Activated CD4-positive, alpha-beta T cell treated with anti-CD3 and anti-CD28 coated beads, Interleukin-2, amount 50 U/mL, for 1 hour (primary cell): ENCODE measurements at regions not wholly inside any gene's neighbourhood (a gene's known extent, or its start where the extent isn't known, plus 50 kb on each side); places are given as distances from the start of the nearest gene placed in this dataset.

Experiments
- DNase-seq: peaks from one replicate; pipeline ENCODE4 v3.0.0-alpha.2; 2020

DNA sequence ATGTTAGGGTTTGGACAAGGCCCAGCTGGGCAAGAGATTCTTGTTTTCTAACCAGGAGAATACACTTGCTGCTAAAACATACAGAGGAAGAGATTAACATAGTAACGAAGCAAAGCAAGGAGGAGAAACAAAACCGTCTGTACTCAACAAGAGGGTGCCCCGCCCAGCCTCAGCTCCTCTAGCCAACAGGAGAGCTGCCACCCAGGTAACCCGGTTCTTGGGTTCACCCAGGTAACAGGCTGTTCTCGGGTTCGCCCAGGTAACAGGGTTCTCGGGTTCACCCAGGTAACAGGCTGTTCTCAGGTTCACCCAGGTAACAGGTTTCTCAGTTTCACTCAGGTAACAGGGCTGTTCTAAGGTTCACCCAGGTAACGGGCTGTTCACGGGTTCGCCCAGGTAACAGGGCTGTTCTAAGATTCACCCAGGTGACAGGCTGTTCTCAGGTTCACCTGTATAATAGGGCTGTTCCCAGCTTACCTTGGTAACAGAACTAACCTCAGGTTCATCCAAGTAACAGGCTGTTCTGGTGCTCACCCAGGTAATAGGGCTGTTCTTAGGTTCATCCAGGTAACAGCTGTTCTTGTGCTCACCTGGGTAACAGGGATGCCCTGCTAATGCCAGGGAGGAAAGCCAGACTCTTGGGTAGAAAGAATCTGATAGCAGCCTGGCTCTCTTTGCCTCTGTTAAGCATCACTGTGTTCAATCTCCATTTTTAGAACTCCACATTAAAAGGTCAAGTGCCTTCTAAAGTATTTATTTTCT lies 271.6 kb downstream of the SYK start:
- DNase-seq: no peak

DNA sequence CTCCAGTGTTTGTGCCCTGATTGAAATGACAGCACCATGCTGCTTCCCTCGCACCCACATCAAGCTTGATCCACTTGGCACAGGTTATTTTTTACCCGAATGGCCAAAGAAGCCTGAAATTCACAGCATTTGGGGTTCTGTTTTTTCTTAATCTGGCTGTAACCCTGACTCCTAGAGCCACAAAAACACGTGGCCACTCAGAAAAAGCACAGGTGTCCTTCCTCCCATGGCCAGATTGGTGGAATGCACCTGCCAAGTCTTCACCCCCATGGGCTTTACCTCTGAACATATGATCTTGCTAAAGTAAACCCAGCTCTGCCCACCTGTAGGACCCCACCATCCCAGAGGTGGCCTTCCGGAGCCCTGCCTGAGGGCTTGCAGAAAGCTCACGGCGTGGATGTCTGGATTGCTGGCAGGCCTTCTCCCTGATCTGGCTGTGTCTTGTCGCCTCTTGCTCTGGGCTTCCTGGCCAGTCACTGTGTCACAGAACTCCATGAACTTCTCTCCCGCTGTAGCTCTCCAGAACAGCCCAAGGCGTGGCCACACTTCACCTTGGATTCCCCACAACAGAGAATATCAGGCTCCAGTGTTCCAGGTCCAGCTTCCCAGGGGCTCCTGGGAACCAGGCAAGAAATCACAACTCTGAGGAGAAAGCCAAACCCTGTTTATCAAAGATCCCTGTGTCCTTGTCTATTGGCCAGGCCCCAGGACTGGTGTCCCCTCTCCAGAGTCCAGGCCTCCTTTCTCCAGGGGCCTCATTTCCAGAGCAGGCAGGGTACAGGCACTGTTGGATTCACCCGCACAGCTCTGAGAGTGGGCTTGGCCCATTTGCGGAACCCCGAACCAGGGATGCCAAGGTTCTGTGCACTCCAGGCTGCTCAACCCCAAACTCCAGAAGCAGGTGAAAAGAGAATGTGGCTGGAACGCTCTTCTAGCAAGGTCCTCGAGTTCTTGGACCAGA lies 272.5 kb downstream of the SYK start:
- no peak for DNase-seq

DNA sequence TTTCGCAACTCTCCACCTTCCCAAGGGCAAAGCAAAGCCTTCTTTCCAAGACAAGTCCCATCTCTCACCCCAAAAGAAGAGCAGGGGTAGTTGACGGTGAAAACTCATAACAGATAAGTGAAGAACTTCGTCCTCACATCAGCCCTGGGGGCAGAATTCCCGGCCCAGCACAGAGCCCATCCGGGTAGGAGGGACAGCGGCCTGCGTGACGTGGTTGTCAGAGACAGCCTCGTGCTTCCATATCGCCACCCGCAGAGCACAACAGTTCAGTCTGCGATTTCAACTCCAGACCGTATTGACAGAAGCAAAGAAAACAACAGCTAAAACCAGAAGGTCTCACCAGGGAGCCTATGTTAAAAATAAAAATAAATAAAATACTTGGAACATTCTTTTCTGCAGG lies 273.2 kb downstream of the SYK start:
- no peak for DNase-seq

- DNase-seq: no peak
Observed at GRCh38 chr9:91075279-91075678, 273.7 kb downstream of the SYK start.

DNA sequence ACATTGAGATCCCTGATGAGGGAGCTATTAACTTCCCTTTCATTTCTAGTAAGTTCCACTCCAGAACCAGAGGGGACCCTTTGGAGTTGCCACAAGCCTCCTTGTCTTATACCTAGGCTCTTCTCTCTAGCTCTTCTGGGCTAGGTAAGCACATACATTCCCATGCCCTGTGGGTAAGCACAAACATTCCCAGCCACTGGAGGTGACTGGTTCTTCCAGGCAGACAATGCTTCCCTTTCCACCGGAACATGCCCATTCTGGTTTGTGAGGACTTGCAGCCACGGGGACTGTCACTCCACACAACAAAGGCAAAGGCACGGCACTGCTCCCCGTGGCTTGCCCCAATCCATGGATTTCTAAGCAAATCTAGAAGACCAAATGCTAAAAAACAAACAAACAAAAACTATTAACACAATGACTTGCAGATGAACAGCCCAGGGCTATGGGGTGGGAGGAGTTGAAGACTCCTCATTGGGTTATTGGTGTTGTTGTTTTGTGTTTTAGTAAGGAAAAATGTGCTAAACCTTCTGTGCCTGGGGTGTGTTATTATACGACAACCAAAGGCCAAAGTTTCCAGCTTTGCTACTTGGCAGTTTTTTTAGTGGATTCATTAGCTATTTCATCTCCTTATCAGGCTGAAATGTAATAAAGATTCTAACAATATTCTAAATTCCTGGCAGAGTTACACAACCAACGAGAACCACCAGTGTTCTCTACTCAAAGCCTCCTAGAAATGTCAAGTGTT lies 276.2 kb downstream of the SYK start:
- no peak for DNase-seq

- DNase-seq: no peak
Observed at GRCh38 chr9:91078369-91078695, 276.7 kb downstream of the SYK start.

GRCh38 chr9:91082731-91083130 lies 279.0 kb downstream of the AUH start:
- no peak for DNase-seq

DNA sequence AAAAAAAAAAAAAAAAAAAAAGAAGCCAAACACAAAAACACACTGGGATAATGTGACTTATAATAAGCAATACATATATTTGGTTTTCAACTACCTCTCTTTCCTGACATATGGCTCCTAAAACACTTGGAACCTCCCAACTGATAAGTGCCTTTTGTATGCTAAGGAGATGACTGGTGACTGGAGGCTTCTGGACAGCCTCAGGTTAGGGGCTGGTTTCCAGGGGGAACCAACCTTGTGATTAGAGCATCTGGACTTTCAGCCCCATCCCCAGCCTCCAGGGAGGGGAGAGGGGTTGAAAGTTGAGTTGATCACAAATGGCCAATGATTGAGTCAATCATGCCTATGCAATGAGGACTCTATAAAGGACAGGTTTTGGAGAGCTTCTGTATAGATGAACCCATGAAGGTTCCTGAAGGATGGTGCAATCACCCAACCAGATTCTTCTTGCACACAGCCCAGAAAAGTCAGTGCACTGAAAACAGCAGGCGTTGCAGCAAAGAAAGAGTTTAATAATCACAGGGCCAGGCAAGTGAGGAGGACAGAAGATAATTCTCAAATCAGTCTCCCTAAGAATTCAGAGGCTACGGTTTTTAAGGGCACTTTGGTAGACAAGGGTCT lies 276.7 kb downstream of the AUH start:
- no peak for DNase-seq

- DNase-seq: no peak
Observed at GRCh38 chr9:91085517-91086291, 276.0 kb downstream of the AUH start.

- DNase-seq: no peak
Observed at GRCh38 chr9:91086657-91087461, 274.9 kb downstream of the AUH start.

GRCh38 chr9:91087462-91087759 lies 274.3 kb downstream of the AUH start:
- DNase-seq: no peak

DNA sequence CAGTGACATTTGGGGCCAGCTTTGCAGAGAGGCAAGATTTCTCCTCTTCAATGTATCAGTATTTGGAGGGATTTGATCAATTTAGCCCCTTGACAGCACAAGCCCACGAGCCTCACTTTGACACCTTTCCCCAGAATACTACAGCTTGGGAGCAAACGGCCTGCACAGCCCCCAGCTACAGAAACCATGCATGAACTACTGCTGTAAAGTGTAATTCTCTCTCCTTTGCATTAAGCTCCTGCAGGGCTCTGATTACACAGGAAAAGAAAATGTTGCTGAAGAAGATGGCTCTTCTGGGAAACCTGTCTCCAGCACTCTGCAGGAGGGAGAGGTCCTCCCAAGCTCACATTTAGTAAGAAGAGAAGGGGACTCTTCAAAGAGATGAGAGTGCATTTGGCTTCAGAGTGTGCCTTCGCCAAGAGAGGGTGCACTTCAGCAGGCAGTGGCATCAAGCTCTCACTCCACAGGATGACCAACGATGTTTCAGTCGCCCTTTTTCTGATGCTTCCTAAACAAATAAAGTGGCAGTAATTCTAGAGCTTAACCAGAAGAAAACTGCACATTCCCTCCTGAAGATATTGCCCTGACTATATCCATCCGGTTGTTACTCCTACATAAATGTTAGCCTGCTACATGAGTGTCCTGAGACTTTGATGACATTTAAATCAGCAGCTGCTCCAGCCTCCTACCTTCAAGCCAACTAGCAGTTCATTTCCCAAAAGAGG lies 272.2 kb downstream of the AUH start:
- DNase-seq: no peak

- DNase-seq: no peak
Observed at GRCh38 chr9:91090130-91090410, 271.6 kb downstream of the AUH start.

DNA sequence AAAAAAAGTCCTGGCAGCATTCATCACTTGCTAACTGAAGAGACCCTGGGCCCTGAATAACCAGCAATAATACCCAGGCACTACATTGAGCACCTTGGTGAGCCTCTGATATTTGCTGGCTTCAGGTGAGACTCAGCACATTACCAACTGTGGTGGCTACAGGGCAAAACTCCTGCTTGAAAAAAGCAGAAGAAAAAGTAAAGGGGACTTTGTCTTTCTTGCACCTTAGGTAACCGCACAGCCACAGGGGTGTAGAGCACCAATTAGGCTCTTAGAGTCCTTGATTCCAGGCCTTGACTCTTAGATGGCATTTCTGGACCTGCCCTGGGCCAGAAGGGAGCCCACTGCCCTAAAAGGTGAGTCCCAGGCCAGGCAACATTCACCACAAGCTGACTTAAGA lies 269.5 kb downstream of the AUH start:
- DNase-seq: no peak

GRCh38 chr9:91094324-91095088 lies 267.2 kb downstream of the AUH start:
- DNase-seq: no peak

DNA sequence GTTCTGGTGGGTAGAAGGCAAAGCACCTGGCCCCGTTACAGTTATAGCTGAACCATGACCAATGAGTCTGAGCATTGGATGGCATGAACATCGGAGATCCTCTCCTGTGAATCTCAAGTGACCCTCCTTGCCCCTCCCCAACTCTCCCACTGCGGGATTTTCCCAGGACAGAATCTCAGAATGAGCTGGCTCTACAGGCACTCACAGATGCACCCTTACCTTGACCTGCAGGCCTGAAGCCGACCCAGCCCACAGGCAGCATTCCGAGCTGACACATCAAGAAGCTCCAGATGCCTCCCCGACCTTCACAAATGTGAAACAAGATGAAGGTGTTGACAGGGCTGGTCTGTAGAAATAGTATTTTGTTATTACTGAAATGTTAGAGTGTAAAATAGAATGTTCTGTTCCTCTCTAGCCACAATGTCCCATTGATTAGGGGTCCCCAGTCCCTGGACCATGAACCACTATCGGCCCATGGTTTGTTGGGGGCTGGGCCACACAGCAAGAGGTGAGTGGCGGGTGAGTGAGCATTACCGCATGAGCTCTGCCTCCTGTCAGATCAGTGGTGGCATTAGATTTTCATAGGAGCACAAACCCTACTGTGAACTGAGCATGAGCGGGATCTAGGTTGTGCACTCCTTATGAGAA lies 263.4 kb downstream of the AUH start:
- DNase-seq: no peak

DNA sequence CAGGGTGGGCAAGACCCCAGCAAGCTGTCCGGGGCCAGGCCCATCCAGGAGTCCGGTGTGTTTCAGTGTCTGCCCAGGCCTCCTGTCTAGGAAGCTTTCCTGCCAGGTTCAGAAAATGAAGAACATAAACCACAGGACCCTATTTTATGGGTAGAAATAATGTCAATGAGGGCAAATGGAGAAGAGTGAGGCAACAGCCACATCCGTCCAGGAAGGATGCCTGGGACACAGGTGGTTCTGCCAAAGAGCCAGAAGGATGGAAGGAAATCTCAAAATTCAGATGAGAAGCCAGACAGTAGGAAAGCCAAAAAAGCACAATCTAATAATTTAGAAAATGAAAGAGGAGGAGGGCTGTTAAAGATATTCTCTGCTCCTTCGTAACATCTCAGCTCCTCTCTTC lies 262.3 kb downstream of the AUH start:
- DNase-seq: no peak

GRCh38 chr9:91100878-91101450 lies 260.8 kb downstream of the AUH start:
- DNase-seq: no peak

DNA sequence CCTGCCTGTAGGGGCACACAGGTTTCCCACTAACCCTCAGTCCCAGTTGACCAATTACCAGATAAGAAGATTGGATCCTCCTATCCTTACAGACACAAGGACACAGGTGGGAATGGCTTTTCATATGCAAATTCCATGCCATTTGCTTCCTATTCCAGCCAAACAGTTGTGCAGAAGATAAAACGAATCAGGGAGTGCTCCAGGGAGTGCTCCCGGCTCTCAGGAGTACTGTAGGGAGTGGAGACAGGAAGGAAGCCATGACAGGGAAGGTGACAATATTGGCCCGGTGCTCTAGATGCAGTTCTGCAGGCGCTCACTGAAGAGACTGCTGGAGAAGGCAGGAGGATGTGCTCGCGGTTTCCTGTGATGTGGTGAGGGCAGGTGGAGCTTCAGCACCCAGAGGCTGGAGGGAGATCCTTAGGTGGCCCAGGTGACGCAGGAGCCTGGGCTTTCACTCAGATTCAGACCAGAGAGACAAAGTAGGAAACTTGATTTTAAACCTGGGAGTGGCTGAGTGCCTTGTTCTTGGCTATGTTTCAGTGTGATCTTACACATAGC lies 260.0 kb downstream of the AUH start:
- peak; percentile 73 for DNase-seq
